Trophoblast cell (in vitro differentiated cells and primary cell): ENCODE measurements at regions not wholly inside any gene's neighbourhood (a gene's known extent, or its start where the extent isn't known, plus 50 kb on each side); places are given as distances from the start of the nearest gene placed in this dataset.
A peak's percentile ranks its signal among the peaks of the same experiment; 100 is the strongest.

Experiments used
- DNase-seq, 2 donors: peaks; one replicate each; pipeline ENCODE4 v3.0.0-alpha.2; 2016
- H2AFZ ChIP-seq: 2 replicates; pipeline ENCODE4 v1.6.1; 2013; ENCODE audit warnings: low read length, moderate library complexity, mild to moderate bottlenecking; ENCODE audit not compliant: insufficient read depth, poor library complexity
- H2AK5ac ChIP-seq: 2 replicates; pipeline ENCODE4 v1.6.1; 2013; ENCODE audit warnings: mild to moderate bottlenecking, low read length
- H2BK120ac ChIP-seq: 2 replicates; pipeline ENCODE4 v1.6.1; 2013; ENCODE audit warnings: low read length, mild to moderate bottlenecking, moderate library complexity; ENCODE audit not compliant: insufficient read depth, poor library complexity
- H2BK12ac ChIP-seq: 2 replicates; pipeline ENCODE4 v1.6.1; 2013; ENCODE audit warnings: mild to moderate bottlenecking, low read length, moderate library complexity
- H2BK5ac ChIP-seq: 2 replicates; pipeline ENCODE4 v1.6.1; 2013; ENCODE audit warnings: low read length, low read depth, moderate library complexity, mild to moderate bottlenecking; ENCODE audit not compliant: poor library complexity
- H3K14ac ChIP-seq: 2 replicates; pipeline ENCODE4 v1.6.1; 2013; ENCODE audit warnings: mild to moderate bottlenecking, low read length
- H3K18ac ChIP-seq: 2 replicates; pipeline ENCODE4 v1.6.1; 2013; ENCODE audit warnings: mild to moderate bottlenecking, low read length
- H3K23ac ChIP-seq: 2 replicates; pipeline ENCODE4 v1.6.1; 2013; ENCODE audit warnings: low read length
- H3K27ac ChIP-seq: 2 replicates; pipeline ENCODE4 v1.5.1; 2013; ENCODE audit warnings: low read depth, mild to moderate bottlenecking, inconsistent platforms, low read length, moderate library complexity
- H3K27me3 ChIP-seq: 2 replicates; pipeline ENCODE4 v1.6.1; 2013; ENCODE audit warnings: inconsistent platforms, mild to moderate bottlenecking, low read length, moderate library complexity; ENCODE audit not compliant: insufficient read depth
- H3K36me3 ChIP-seq, 2 experiments: 1 replicate in 1 of 2; 2 replicates in 1 of 2; pipeline ENCODE4 v1.6.1; 2013; ENCODE audit warnings: low read length in 2 of 2, mild to moderate bottlenecking in 2 of 2, moderate library complexity in 1 of 2; ENCODE audit not compliant: insufficient read depth in 2 of 2, control insufficient read depth in 1 of 2
- H3K4ac ChIP-seq: 2 replicates; pipeline ENCODE4 v1.6.1; 2013; ENCODE audit warnings: low read depth, mild to moderate bottlenecking, low read length, moderate library complexity
- H3K4me1 ChIP-seq, 2 experiments: 1 replicate in 1 of 2; 2 replicates in 1 of 2; pipeline ENCODE4 v1.6.1; 2013; ENCODE audit warnings: low read length in 2 of 2, mild to moderate bottlenecking in 2 of 2, moderate library complexity in 1 of 2; ENCODE audit not compliant: insufficient read depth in 2 of 2, control insufficient read depth in 1 of 2
- H3K4me2 ChIP-seq: 2 replicates; pipeline ENCODE4 v1.6.1; 2013; ENCODE audit warnings: inconsistent platforms, mild to moderate bottlenecking, low read length, moderate library complexity
- H3K4me3 ChIP-seq: 2 replicates; pipeline ENCODE4 v1.5.1; 2013; ENCODE audit warnings: mild to moderate bottlenecking, low read depth, low read length, inconsistent platforms
- H3K79me1 ChIP-seq: one replicate; pipeline ENCODE4 v1.6.1; 2013; ENCODE audit warnings: low read length
- H3K79me2 ChIP-seq: 2 replicates; pipeline ENCODE4 v1.6.1; 2013; ENCODE audit warnings: low read length, mild to moderate bottlenecking; ENCODE audit not compliant: control insufficient read depth, insufficient read depth, poor library complexity
- H3K9ac ChIP-seq: 2 replicates; pipeline ENCODE4 v1.6.1; 2013; ENCODE audit warnings: mild to moderate bottlenecking, low read length
- H3K9me3 ChIP-seq: 2 replicates; pipeline ENCODE4 v1.6.1; 2013; ENCODE audit warnings: low read depth, mild to moderate bottlenecking, control low read depth, inconsistent platforms, low read length; ENCODE audit not compliant: insufficient read depth
- H4K12ac ChIP-seq: 2 replicates; pipeline ENCODE4 v1.6.1; 2013; ENCODE audit warnings: low read depth, mild to moderate bottlenecking, low read length, moderate library complexity
- H4K8ac ChIP-seq: 2 replicates; pipeline ENCODE4 v1.6.1; 2013; ENCODE audit warnings: low read depth, mild to moderate bottlenecking, low read length, moderate library complexity
- H4K91ac ChIP-seq: one replicate; pipeline ENCODE4 v1.6.1; 2013; ENCODE audit warnings: low read depth, mild to moderate bottlenecking, low read length, moderate library complexity
- WGBS: extraction: QIAGEN DNeasy Blood & Tissue Kit; methylation state at CpG from one replicate; pipeline ENCODE4 v1.1.7; 2013; ENCODE audit warnings: missing lambda C conversion rate; ENCODE audit not compliant: insufficient read length, insufficient coverage; ENCODE audit errors: extremely low coverage; 5-methylcytosine and 5-hydroxymethylcytosine counted together

GRCh38 chr15:51156957-51157356 lies 62.3 kb upstream of the TNFAIP8L3 start:
- no peaks in the 10 kb centered on the region for H3K79me2 ChIP-seq
- H3K4me1 ChIP-seq: peaks cover 3 to 5% of the 10 kb centered on the region in 2 experiments
- H2BK5ac ChIP-seq: no peak overlapping the region
- no peak overlapping the region for H3K27ac ChIP-seq
- no peaks in the 10 kb centered on the region for H3K27me3 ChIP-seq
- H4K91ac ChIP-seq: no peak overlapping the region
- H2BK12ac ChIP-seq: no peak overlapping the region
- H3K23ac ChIP-seq: no peak overlapping the region
- no peak overlapping the region for H4K8ac ChIP-seq
- no peak overlapping the region for H3K4ac ChIP-seq
- no peak overlapping the region for H3K14ac ChIP-seq
- H3K79me1 ChIP-seq: no peaks in the 10 kb centered on the region
- H3K9me3 ChIP-seq: peaks cover 3% of the 10 kb centered on the region
- H3K4me3 ChIP-seq: no peak overlapping the region
- H3K18ac ChIP-seq: no peak overlapping the region
- no peak overlapping the region for H2AFZ ChIP-seq
- H3K4me2 ChIP-seq: no peak overlapping the region
- no peak overlapping the region for H3K9ac ChIP-seq
- no peaks in the 10 kb centered on the region for H3K36me3 ChIP-seq
- no peak overlapping the region for H2BK120ac ChIP-seq
- WGBS: no CpG with 5 or more reads among the region's 1 CpG
- no peak for DNase-seq
- H4K12ac ChIP-seq: no peak overlapping the region
- no peak overlapping the region for H2AK5ac ChIP-seq

DNA sequence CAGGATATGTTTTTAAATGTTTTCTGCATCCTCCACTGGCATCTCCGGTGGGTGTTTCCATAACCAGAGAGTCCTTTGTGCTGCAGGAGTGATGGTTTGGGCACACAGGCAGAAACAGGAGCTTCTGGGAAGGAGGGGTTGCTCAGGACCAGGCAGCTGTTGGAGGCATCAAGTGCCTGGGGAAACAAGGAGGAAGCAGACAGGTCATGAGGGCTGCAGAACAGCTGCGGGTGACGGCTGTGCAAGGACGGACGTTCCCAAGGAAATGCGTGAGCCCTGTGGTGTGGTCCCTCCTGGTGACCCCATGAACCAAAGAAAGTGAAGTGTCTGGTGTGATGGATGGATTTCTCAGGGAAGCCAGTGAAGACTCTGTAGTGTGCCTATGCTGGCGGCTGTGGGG lies 61.2 kb upstream of the TNFAIP8L3 start:
- Histone ChIP-seq H2BK120ac (no peak overlapping the region), H3K79me2 (no peaks in the 10 kb centered on the region), H3K4me2 (no peak overlapping the region), H3K36me3 (no peaks in the 10 kb centered on the region), H2AK5ac (no peak overlapping the region), H2BK5ac (no peak overlapping the region), H4K12ac (no peak overlapping the region), H3K9me3 (peaks cover 3% of the 10 kb centered on the region), H3K4me3 (no peak overlapping the region), H3K4ac (no peak overlapping the region), H3K23ac (no peak overlapping the region), H3K14ac (no peak overlapping the region), H3K4me1 (peaks cover 3 to 5% of the 10 kb centered on the region in 2 experiments), H4K8ac (no peak overlapping the region), H3K9ac (no peak overlapping the region), H2BK12ac (no peak overlapping the region), H2AFZ (no peak overlapping the region), H3K18ac (no peak overlapping the region), H3K79me1 (no peaks in the 10 kb centered on the region), H4K91ac (no peak overlapping the region), H3K27me3 (no peaks in the 10 kb centered on the region), H3K27ac (no peak overlapping the region)
- peak; percentile 11 to 25 for DNase-seq
- WGBS: no CpG with 5 or more reads among the region's 7 CpGs

GRCh38 chr15:51155016-51155580 lies 60.4 kb upstream of the TNFAIP8L3 start:
- Histone ChIP-seq H3K18ac (no peak overlapping the region), H2BK120ac (no peak overlapping the region), H3K27me3 (no peaks in the 10 kb centered on the region), H3K36me3 (no peaks in the 10 kb centered on the region), H3K14ac (no peak overlapping the region), H2AK5ac (no peak overlapping the region), H3K79me2 (no peaks in the 10 kb centered on the region), H2BK5ac (no peak overlapping the region), H3K4me2 (no peak overlapping the region), H4K91ac (no peak overlapping the region), H2BK12ac (no peak overlapping the region), H3K79me1 (no peaks in the 10 kb centered on the region), H3K9me3 (peaks cover 3% of the 10 kb centered on the region), H3K23ac (no peak overlapping the region), H2AFZ (no peak overlapping the region), H3K4ac (no peak overlapping the region), H3K27ac (no peak overlapping the region), H4K12ac (no peak overlapping the region), H4K8ac (no peak overlapping the region), H3K9ac (no peak overlapping the region), H3K4me1 (peaks cover 3 to 5% of the 10 kb centered on the region in 2 experiments), H3K4me3 (no peak overlapping the region)
- WGBS: no CpG with 5 or more reads among the region's 9 CpGs
- peak; percentile 47 to 48 for DNase-seq
